ENCODE measurements at regions not wholly inside any gene's neighbourhood (a gene's known extent, or its start where the extent isn't known, plus 50 kb on each side); places are given as distances from the start of the nearest gene placed in this dataset.

DNA sequence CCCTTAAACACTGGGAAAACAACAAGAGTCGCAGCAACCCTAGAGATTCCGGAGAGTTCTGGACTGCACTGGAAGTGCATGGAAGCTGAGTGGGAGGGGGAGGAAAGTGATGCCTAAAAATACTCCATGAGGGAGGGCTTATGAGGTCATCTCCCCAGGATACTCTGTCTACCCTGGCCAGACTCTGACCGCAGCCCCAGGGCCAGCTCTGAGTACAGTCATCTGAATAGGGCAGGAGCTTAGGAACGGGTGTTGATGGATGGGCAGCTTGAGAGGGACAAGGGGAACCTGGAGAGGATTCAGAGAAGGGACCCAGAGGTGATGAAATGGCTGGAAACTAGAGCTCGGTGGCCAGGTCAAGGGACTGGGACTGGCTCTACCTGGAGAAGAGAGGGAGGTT is 79.3 kb upstream of the IGFBP5 start:
- TF ChIP-seq, protein P1, sequence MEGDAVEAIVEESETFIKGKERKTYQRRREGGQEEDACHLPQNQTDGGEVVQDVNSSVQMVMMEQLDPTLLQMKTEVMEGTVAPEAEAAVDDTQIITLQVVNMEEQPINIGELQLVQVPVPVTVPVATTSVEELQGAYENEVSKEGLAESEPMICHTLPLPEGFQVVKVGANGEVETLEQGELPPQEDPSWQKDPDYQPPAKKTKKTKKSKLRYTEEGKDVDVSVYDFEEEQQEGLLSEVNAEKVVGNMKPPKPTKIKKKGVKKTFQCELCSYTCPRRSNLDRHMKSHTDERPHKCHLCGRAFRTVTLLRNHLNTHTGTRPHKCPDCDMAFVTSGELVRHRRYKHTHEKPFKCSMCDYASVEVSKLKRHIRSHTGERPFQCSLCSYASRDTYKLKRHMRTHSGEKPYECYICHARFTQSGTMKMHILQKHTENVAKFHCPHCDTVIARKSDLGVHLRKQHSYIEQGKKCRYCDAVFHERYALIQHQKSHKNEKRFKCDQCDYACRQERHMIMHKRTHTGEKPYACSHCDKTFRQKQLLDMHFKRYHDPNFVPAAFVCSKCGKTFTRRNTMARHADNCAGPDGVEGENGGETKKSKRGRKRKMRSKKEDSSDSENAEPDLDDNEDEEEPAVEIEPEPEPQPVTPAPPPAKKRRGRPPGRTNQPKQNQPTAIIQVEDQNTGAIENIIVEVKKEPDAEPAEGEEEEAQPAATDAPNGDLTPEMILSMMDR (IDR thresholded peaks at IDR 0.05), result no peak
- TF ChIP-seq ZSCAN20 (CRISPR knock-in tag; IDR thresholded peaks at IDR 0.05) (no peak), CBX2 (IDR thresholded peaks at IDR 0.05; ENCODE audit: borderline replicate concordance, low read depth) (no peak), RARB (CRISPR knock-in tag; IDR thresholded peaks at IDR 0.05) (no peak), JUN (IDR thresholded peaks at IDR 0.05) (no peak), RAD21 (conservative IDR thresholded peaks at IDR 0.05 in 1 of 2, IDR thresholded peaks at IDR 0.05 in 1 of 2) (no peak), MAFK (IDR thresholded peaks at IDR 0.05; ENCODE audit: partially characterized antibody) (no peak), HDAC2 (IDR thresholded peaks at IDR 0.05) (no peak)
- TF ChIP-seq, protein P2, sequence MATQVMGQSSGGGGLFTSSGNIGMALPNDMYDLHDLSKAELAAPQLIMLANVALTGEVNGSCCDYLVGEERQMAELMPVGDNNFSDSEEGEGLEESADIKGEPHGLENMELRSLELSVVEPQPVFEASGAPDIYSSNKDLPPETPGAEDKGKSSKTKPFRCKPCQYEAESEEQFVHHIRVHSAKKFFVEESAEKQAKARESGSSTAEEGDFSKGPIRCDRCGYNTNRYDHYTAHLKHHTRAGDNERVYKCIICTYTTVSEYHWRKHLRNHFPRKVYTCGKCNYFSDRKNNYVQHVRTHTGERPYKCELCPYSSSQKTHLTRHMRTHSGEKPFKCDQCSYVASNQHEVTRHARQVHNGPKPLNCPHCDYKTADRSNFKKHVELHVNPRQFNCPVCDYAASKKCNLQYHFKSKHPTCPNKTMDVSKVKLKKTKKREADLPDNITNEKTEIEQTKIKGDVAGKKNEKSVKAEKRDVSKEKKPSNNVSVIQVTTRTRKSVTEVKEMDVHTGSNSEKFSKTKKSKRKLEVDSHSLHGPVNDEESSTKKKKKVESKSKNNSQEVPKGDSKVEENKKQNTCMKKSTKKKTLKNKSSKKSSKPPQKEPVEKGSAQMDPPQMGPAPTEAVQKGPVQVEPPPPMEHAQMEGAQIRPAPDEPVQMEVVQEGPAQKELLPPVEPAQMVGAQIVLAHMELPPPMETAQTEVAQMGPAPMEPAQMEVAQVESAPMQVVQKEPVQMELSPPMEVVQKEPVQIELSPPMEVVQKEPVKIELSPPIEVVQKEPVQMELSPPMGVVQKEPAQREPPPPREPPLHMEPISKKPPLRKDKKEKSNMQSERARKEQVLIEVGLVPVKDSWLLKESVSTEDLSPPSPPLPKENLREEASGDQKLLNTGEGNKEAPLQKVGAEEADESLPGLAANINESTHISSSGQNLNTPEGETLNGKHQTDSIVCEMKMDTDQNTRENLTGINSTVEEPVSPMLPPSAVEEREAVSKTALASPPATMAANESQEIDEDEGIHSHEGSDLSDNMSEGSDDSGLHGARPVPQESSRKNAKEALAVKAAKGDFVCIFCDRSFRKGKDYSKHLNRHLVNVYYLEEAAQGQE (IDR thresholded peaks at IDR 0.05), result no peak
- TF ChIP-seq, protein P3, sequence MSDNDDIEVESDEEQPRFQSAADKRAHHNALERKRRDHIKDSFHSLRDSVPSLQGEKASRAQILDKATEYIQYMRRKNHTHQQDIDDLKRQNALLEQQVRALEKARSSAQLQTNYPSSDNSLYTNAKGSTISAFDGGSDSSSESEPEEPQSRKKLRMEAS (IDR thresholded peaks at IDR 0.05), result no peak
